IMR-90 (cell line): ENCODE measurements at regions not wholly inside any gene's neighbourhood (a gene's known extent, or its start where the extent isn't known, plus 50 kb on each side); places are given as distances from the start of the nearest gene placed in this dataset.

Experiments
- CEBPB ChIP-seq: IDR thresholded peaks from 2 replicates; pipeline ENCODE4 v1.6.1; 2012; ENCODE audit warnings: low read depth, low read length, improper control_type of control experiment
- CTCF ChIP-seq: conservative IDR thresholded peaks from 2 replicates; pipeline ENCODE4 v1.5.1; 2012; ENCODE audit warnings: mild to moderate bottlenecking, low read depth, low read length, improper control_type of control experiment
- MAFK ChIP-seq: IDR thresholded peaks from 2 replicates; pipeline ENCODE4 v1.6.1; 2012; ENCODE audit warnings: low read depth, low read length, improper control_type of control experiment
- RAD21 ChIP-seq: IDR thresholded peaks from 2 replicates; pipeline ENCODE4 v1.6.1; 2012; ENCODE audit warnings: low read length, improper control_type of control experiment
- SMC3 ChIP-seq: fragments of 150-350 bp; IDR thresholded peaks from 2 replicates; pipeline ENCODE4 v1.6.1; 2016; ENCODE audit warnings: low read depth, mild to moderate bottlenecking, antibody characterized with exemption, low read length, moderate library complexity

GRCh38 chr6:113208726-113209125 lies 648.4 kb upstream of the MARCKS start:
- TF ChIP-seq CEBPB (no peak), RAD21 (no peak), MAFK (no peak), CTCF (no peak), SMC3 (no peak)
